ENCODE measurements at regions not wholly inside any gene's neighbourhood (a gene's known extent, or its start where the extent isn't known, plus 50 kb on each side); places are given as distances from the start of the nearest gene placed in this dataset.
A peak's percentile ranks its signal among the peaks of the same experiment; 100 is the strongest.
"Not testable (repeated sequence)": the region's sequence is repeated elsewhere in the genome, so short reads cannot be mapped to it uniquely, and the experiment has no call there.

GRCh38 chr3:130569461-130570365 is 52.7 kb downstream of the COL6A6 start:
- no peak for DNase-seq

GRCh38 chr3:130572769-130573168 is 55.8 kb downstream of the COL6A6 start:
- DNase-seq: no peak

DNA sequence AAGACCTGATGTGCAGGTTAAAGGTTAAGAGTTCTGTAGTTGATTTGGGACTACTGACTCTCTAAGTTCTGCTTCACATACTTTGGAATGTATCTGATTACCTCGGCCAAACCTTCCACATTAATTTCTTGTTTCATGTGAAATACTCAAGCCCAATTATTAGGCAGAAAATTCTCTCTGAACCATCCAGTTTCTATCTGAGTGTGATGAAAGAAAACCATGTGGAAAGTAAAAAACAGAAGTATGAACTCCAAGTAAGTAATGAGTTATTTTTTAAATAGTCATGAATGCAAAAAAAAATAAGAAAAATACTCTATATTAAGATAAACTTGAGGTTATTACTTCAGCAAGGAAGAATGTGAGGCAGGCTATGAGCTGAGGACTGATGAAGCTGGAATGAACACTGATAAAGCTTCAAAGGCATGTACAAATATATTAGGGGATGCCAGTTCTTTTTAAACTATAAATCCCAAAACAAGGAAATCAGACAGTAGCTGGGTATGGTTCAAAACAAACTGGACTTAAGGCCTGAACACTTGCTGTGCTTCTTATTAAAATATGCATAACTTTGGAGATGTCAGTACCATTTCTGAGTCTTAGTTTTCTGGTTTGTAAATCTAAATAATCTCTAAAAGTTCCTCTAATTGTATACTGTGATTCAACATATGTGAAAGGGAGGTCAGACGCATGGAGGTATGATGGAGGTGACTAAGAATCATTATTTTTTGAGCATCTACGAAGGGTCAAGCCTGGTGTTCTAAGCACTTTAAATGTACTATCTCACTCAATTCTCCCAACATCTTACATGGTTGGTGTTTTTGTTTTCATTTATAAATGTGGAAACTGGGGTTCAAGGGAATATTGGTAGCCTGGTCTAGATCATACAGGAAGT is 59.6 kb downstream of the COL6A6 start:
- no peak for DNase-seq

- no peak for DNase-seq
Measured at GRCh38 chr3:130582457-130583153, 65.6 kb downstream of the COL6A6 start.

DNA sequence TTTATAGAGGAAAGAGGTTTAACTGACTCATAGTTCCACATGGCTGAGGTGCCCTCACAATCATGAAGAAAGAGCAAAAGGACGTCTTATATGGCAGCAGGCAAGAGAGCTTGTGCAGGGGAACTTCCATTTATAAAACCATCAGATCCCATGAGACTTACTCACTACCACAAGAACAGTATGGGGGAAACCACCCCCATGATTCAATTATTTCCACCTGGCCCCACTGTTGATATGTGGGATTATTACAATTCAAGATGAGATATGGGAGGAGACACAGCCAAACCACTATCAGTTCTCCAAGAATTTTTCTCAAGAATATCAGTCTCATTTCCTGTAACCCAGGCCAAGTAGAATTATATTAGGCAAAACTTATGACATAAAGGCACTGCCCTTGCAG is 77.8 kb downstream of the COL6A6 start:
- DNase-seq: not testable (repeated sequence)

GRCh38 chr3:130596484-130596883 is 79.5 kb downstream of the COL6A6 start:
- DNase-seq: no peak

DNA sequence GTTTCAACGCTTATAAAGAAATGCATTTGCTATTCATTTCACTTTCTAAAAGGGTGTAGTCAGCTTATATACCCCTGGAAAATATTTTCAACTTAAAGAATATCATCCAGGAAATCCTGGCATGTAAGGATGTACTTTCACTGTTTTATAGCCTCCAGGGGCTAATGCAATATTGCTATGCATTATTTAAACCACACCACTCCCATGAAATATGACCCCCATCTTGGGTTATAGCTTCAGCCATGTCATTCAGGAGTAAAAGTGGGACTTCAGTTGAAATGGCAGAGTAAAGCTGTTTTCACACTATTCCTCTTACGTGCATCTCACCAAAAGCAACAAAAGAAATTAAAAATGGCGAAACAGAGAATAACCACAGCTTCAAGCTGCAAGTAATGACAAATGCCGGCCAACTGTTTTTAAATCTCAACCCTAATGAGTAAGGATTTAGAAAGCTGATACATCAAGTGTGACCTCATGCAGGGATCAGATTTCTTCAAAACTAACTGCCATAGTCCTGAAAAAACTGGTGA is 84.5 kb downstream of the COL6A6 start:
- no peak for DNase-seq

DNA sequence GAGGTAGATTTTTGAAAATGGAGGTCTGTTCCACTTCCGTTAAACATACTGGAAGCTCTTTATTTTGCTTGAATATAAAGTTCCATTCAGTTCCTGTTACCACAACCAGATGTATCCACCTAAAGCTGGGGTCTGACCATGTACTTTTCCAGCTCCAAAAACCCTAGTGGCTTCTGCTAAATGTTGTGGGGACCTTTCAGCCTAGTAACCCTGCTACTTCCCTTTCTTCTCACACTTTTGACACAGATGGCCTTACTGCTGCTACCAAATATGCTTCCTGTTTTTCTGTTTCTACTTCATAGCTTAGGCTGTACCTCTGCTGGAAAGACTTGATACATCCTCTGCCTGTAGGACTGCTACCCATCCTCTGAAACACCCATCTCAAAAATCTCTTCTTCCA is 87.8 kb downstream of the COL6A6 start:
- no peak for DNase-seq

GRCh38 chr3:130606336-130606735 is 89.4 kb downstream of the COL6A6 start:
- no peak for DNase-seq

DNA sequence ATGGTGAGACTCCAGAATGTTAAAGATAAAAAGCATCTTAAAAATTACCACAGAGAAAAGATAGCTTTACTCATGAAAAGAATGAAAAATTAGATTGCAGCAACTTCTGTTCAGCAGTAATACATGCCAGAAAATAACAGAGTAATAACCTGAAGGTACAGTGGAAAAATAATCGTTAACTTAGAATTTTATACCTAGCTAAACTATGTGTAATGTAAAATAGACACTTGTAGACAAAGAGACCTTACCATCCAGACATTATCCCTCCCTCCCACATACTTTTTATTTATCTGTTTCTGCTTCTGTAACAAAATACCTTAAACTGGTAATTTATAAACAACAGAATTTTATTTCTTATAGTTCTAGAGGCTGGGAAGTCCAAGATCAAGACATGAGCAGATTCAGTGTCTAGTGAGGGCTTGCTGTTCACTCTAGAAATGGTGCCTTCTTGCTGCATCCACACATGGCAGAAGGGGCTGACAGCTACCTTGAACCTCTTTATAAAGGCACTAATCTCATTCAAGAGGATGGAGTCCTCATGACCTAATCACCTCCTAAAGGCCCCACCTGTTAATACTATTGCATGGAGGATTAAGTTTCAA is 90.7 kb downstream of the COL6A6 start:
- DNase-seq: no peak

GRCh38 chr3:130609166-130609979 is 92.4 kb downstream of the COL6A6 start:
- DNase-seq: no peak

DNA sequence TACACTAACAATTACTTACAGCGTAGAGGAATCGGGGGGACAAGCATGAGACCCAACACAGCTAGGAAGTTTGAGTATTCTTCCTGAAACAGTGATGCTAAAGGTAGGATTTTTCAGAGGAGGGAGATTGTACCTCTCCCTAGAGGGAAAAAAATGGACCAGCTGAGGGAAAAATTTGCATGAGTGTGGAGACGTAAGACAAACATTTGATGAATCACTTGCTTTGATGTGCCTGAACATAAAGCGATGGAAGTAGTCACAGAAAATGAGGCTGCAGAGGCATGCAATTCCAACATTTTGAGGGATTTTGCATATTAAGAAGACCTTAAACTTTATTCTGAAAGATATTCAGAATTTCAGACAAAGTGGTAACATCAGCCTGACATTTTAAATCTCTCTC is 102.2 kb downstream of the COL6A6 start:
- DNase-seq: no peak

- DNase-seq: no peak
Measured at GRCh38 chr3:130621824-130622223, 104.8 kb downstream of the COL6A6 start.

GRCh38 chr3:130626049-130626448 is 109.1 kb downstream of the COL6A6 start:
- peak; percentile 5 for DNase-seq

- DNase-seq: no peak
Measured at GRCh38 chr3:130627143-130627855, 110.3 kb downstream of the COL6A6 start.

GRCh38 chr3:130627882-130628281 is 110.9 kb downstream of the COL6A6 start:
- DNase-seq: no peak
